Caco-2 (cell line): ENCODE measurements at regions not wholly inside any gene's neighbourhood (a gene's known extent, or its start where the extent isn't known, plus 50 kb on each side); places are given as distances from the start of the nearest gene placed in this dataset.

ENCODE experiments used
- BruUV-seq: library from RNA; stranded (reverse); fragments of 400-500 nt; replicated peaks from 2 replicates; lab custom pipeline; 2021; lab: Mats Ljungman, UMichigan
- CTCF ChIA-PET: fragments of 300-600 bp; sonication (Branson Sonifier 250); formaldehyde crosslinking; loops from one replicate; lab custom pipeline; 2022; ENCODE audit warnings: antibody characterized with exemption; lab: Charles Lee
- POLR2A ChIA-PET: fragments of 300-600 bp; sonication (Branson Sonifier 250); formaldehyde crosslinking; loops from one replicate; lab custom pipeline; 2022; ENCODE audit warnings: antibody characterized with exemption; lab: Charles Lee
- DNase-seq, 2 experiments: peaks; one replicate each; pipeline versions ENCODE4 v3.0.0 to v3.0.0-alpha.2; 2020 to 2022
- H3K27me3 ChIP-seq: replicated peaks from 2 replicates; pipeline ENCODE4 v1.6.0; 2011; ENCODE audit warnings: low read length; ENCODE audit not compliant: control insufficient read depth, insufficient read depth
- H3K36me3 ChIP-seq: 2 replicates; pipeline ENCODE4 v1.5.1; 2011; ENCODE audit warnings: low read length; ENCODE audit not compliant: control insufficient read depth, insufficient read depth
- H3K4me1 ChIP-seq: fragments of 250-450 bp; sonication (Bioruptor Pico); 2 replicates; pipeline ENCODE4 v1.5.1; 2020; ENCODE audit warnings: mild to moderate bottlenecking
- H3K4me3 ChIP-seq: 2 replicates; pipeline ENCODE4 v1.5.1; 2011; ENCODE audit warnings: low read depth, mild to moderate bottlenecking, control low read depth, low read length
- H3K9me3 ChIP-seq: fragments of 250-450 bp; sonication (Bioruptor Pico); 2 replicates; pipeline ENCODE4 v1.5.1; 2020; ENCODE audit warnings: mild to moderate bottlenecking, moderate library complexity
- H3K27ac Mint-ChIP-seq: one replicate; pipeline ENCODE4 v1.8.0; 2022; ENCODE audit warnings: mixed read lengths; ENCODE audit not compliant: unreplicated experiment
- H3K27me3 Mint-ChIP-seq: one replicate; pipeline ENCODE4 v1.8.0; 2022; ENCODE audit warnings: mixed read lengths; ENCODE audit not compliant: insufficient read depth, unreplicated experiment
- H3K36me3 Mint-ChIP-seq: one replicate; pipeline ENCODE4 v1.8.0; 2022; ENCODE audit warnings: mild to moderate bottlenecking, mixed read lengths; ENCODE audit not compliant: insufficient read depth, unreplicated experiment
- H3K4me1 Mint-ChIP-seq: one replicate; pipeline ENCODE4 v1.8.0; 2022; ENCODE audit warnings: low read depth, mixed read lengths; ENCODE audit not compliant: unreplicated experiment
- H3K4me3 Mint-ChIP-seq: one replicate; pipeline ENCODE4 v1.8.0; 2022; ENCODE audit warnings: mild to moderate bottlenecking, moderate library complexity, mixed read lengths; ENCODE audit not compliant: unreplicated experiment
- H3K9me3 Mint-ChIP-seq: one replicate; pipeline ENCODE4 v1.8.0; 2022; ENCODE audit warnings: mixed read lengths; ENCODE audit not compliant: unreplicated experiment
- CTCF ChIP-seq, 2 experiments: fragments of 200-600 bp in 1 of 2; IDR thresholded peaks; 1 replicate in 1 of 2; 2 replicates in 1 of 2; pipeline versions ENCODE4 v1.5.1 to v1.8.0; 2011 to 2022; ENCODE audit warnings: antibody characterized with exemption in 1 of 2, control low read depth in 1 of 2, inconsistent platforms in 1 of 2, low read depth in 1 of 2, low read length in 1 of 2, mild to moderate bottlenecking in 1 of 2, moderate library complexity in 1 of 2; ENCODE audit not compliant: insufficient read depth in 1 of 2, severe bottlenecking in 1 of 2, unreplicated experiment in 1 of 2
- intact Hi-C: fragments of 100-400 bp; cut with micrococcal nuclease; formaldehyde crosslinking; loops from one replicate; pipeline ENCODE4 v1.10.0; 2022; ENCODE audit not compliant: unreplicated experiment

GRCh38 chr17:36672403-36672918 is 71.1 kb downstream of the MRM1 start:
- H3K27me3 ChIP-seq: no peaks in the 10 kb centered on the region; the same call in 1 of the 2 replicates
- H3K4me1 Mint-ChIP-seq: no peaks in the 10 kb centered on the region
- no peak for TF ChIP-seq CTCF (IDR thresholded peaks at IDR 0.05; ENCODE audit: insufficient read depth in 1 of 2, low read depth in 1 of 2, low read length in 1 of 2, severe bottlenecking in 1 of 2, unreplicated experiment in 1 of 2)
- H3K9me3 ChIP-seq: no peaks in the 10 kb centered on the region
- H3K4me3 Mint-ChIP-seq: no peak overlapping the region
- no peak overlapping the region for H3K27ac Mint-ChIP-seq
- no TSS peak for BruUV-seq
- no peaks in the 10 kb centered on the region for H3K9me3 Mint-ChIP-seq
- peaks cover 27% of the 10 kb centered on the region for H3K27me3 Mint-ChIP-seq
- no peaks in the 10 kb centered on the region for H3K4me1 ChIP-seq
- ChIA-PET CTCF (interaction anchor here (0.8 kb wide), 1 partner anchor 37 kb away, joined by 3 read pairs; no protein-coding TSS in a partner anchor), POLR2A (no interaction called here)
- H3K4me3 ChIP-seq: no peak overlapping the region
- no peaks in the 10 kb centered on the region for H3K36me3 Mint-ChIP-seq
- intact Hi-C loops: loop anchor here (2.0 kb wide), 1 partner anchor 44 kb away; no protein-coding TSS in a partner anchor
- no peak for DNase-seq
- H3K36me3 ChIP-seq: no peaks in the 10 kb centered on the region

- BruUV-seq: no TSS peak
- Mint-ChIP-seq H3K27ac (no peak overlapping the region), H3K27me3 (peaks cover 27% of the 10 kb centered on the region), H3K9me3 (no peaks in the 10 kb centered on the region), H3K4me1 (no peaks in the 10 kb centered on the region), H3K4me3 (no peak overlapping the region), H3K36me3 (no peaks in the 10 kb centered on the region)
- H3K27me3 ChIP-seq: no peaks in the 10 kb centered on the region; the same call in 1 of the 2 replicates
- no peak overlapping the region for H3K4me3 ChIP-seq
- no peaks in the 10 kb centered on the region for H3K4me1 ChIP-seq
- peak in 1 of 2 experiments; percentile 18 for DNase-seq
- H3K9me3 ChIP-seq: no peaks in the 10 kb centered on the region
- H3K36me3 ChIP-seq: no peaks in the 10 kb centered on the region
- TF ChIP-seq CTCF (IDR thresholded peaks at IDR 0.05; ENCODE audit: insufficient read depth in 1 of 2, low read depth in 1 of 2, low read length in 1 of 2, severe bottlenecking in 1 of 2, unreplicated experiment in 1 of 2): peak in 1 of 2 experiments; percentile 54
- CTCF ChIA-PET: interaction anchor here (0.8 kb wide), 1 partner anchor 38 kb away, joined by 3 read pairs; no protein-coding TSS in a partner anchor
- intact Hi-C loops: loop anchor here (2.0 kb wide), 1 partner anchor 44 kb away; no protein-coding TSS in a partner anchor
- POLR2A ChIA-PET: no interaction called here
Measured at GRCh38 chr17:36673068-36673467, 71.7 kb downstream of the MRM1 start.

- peaks cover 27% of the 10 kb centered on the region for H3K27me3 Mint-ChIP-seq
- intact Hi-C loops: loop anchor here (2.0 kb wide), 1 partner anchor 45 kb away; no protein-coding TSS in a partner anchor
Measured at GRCh38 chr17:36673637-36674277, 72.4 kb downstream of the MRM1 start.

More at GRCh38 chr17:36673637-36674277, 72.4 kb downstream of the MRM1 start:
- Mint-ChIP-seq H3K27ac (no peak overlapping the region), H3K4me1 (no peaks in the 10 kb centered on the region), H3K9me3 (no peaks in the 10 kb centered on the region), H3K4me3 (no peak overlapping the region), H3K36me3 (no peaks in the 10 kb centered on the region)
- no TSS peak for BruUV-seq
- POLR2A ChIA-PET: no interaction called here
- no peak for TF ChIP-seq CTCF (IDR thresholded peaks at IDR 0.05; ENCODE audit: insufficient read depth in 1 of 2, low read depth in 1 of 2, low read length in 1 of 2, severe bottlenecking in 1 of 2, unreplicated experiment in 1 of 2)
- no peaks in the 10 kb centered on the region for H3K36me3 ChIP-seq
- CTCF ChIA-PET: interaction anchor here (0.6 kb wide), 1 partner anchor 13 kb away, joined by 4 read pairs; no protein-coding TSS in a partner anchor
- no peak overlapping the region for H3K4me3 ChIP-seq
- H3K4me1 ChIP-seq: no peaks in the 10 kb centered on the region
- H3K9me3 ChIP-seq: no peaks in the 10 kb centered on the region
- no peaks in the 10 kb centered on the region; the same call in 1 of the 2 replicates for H3K27me3 ChIP-seq
- DNase-seq: no peak
